Neuron (in vitro differentiated cells): ENCODE measurements at regions not wholly inside any gene's neighbourhood (a gene's known extent, or its start where the extent isn't known, plus 50 kb on each side); places are given as distances from the start of the nearest gene placed in this dataset.

ENCODE experiments used
- H2AFZ ChIP-seq: one replicate; pipeline ENCODE4 v1.6.1; 2013; ENCODE audit warnings: low read depth, mild to moderate bottlenecking, inconsistent platforms, low read length, moderate library complexity
- H3K27me3 ChIP-seq: one replicate; pipeline ENCODE4 v1.6.1; 2013; ENCODE audit warnings: low read length; ENCODE audit not compliant: insufficient read depth
- H3K36me3 ChIP-seq: one replicate; pipeline ENCODE4 v1.6.1; 2013; ENCODE audit warnings: low read length; ENCODE audit not compliant: insufficient read depth
- H3K4me1 ChIP-seq: one replicate; pipeline ENCODE4 v1.6.1; 2013; ENCODE audit warnings: low read length; ENCODE audit not compliant: insufficient read depth
- H3K4me3 ChIP-seq: 2 replicates; pipeline ENCODE4 v1.5.1; 2013; ENCODE audit warnings: mild to moderate bottlenecking, low read length, moderate library complexity
- H3K9me3 ChIP-seq: one replicate; pipeline ENCODE4 v1.6.1; 2013; ENCODE audit warnings: low read length

DNA sequence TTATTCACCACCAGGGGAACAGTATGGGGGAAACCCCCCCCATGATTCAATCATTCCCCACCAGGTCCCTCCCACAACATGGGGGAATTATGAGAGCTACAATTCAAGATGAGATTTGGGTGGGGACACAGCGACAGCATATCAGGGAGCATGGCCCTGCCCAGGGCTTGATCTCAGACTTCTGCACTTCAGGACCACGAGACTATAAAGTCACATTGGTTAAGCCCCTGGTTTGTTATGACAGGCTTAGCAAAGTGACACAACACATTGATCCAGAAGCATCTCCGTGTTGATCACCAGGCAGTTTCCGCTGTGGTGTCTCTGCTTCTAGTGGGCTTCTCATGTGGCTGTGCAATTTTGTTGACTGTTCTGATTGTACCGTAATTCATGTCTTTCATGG lies 312.7 kb upstream of the C1orf174 start:
- H3K27me3 ChIP-seq = peaks cover 2% of the 10 kb centered on the region
- no peak overlapping the region for H3K4me3 ChIP-seq
- H3K36me3 ChIP-seq = no peaks in the 10 kb centered on the region
- H3K4me1 ChIP-seq = no peaks in the 10 kb centered on the region
- no peak overlapping the region for H2AFZ ChIP-seq
- H3K9me3 ChIP-seq = no peaks in the 10 kb centered on the region

DNA sequence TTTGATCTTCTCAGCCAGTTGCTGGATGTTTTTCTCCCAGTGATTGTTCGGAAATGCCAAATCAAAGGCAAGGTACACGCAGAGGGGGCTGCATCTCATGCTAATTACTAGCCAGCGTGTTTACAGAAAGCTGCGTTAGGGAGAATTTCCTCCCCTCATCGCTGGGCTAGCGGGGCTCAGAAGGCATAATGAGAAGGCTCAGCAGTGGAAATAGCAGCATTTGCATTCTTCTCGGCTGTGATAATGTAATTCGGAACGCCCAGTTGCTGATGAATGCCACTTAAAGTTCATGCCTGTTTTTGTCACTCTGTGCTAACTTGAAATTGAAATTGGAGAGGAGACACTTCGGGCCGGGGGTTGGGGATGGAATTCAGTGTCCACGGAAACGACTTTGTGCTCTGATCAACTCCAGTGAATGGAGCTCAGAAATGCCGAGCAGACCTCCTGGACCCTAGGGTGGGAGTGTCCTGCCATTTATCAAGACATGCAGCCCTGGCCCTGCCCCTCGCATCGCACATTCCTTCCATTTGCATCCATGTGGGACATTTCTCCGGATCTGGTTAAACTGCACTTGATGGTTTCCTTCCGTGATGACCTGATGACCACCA lies 313.4 kb upstream of the C1orf174 start:
- Histone ChIP-seq H3K36me3 (no peaks in the 10 kb centered on the region), H3K4me3 (no peak overlapping the region), H3K4me1 (no peaks in the 10 kb centered on the region), H3K9me3 (no peaks in the 10 kb centered on the region), H2AFZ (no peak overlapping the region), H3K27me3 (peaks cover 2% of the 10 kb centered on the region)

DNA sequence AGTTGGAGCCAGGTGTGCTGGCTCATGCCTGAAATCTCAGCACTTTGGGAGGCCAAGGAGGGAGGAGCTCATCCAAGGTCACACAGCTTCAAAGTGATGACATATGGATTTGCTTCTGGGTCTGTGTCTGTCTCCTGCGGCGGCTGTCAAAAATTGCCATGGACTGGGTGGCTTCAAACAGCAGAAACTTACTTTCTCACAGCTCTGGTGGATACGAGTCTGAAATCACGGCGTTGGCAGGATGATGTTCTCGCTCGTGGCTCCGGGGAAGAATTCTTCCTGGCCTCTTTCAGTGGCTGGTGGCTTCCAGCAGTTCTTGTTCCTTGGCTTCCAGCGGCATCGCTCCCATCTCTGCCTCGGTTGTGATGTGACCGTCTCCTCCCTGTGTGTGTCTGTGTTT lies 314.8 kb upstream of the C1orf174 start:
- Histone ChIP-seq H3K36me3 (no peaks in the 10 kb centered on the region), H3K4me3 (no peak overlapping the region), H3K9me3 (no peaks in the 10 kb centered on the region), H2AFZ (no peak overlapping the region), H3K4me1 (no peaks in the 10 kb centered on the region), H3K27me3 (peaks cover 2% of the 10 kb centered on the region)

DNA sequence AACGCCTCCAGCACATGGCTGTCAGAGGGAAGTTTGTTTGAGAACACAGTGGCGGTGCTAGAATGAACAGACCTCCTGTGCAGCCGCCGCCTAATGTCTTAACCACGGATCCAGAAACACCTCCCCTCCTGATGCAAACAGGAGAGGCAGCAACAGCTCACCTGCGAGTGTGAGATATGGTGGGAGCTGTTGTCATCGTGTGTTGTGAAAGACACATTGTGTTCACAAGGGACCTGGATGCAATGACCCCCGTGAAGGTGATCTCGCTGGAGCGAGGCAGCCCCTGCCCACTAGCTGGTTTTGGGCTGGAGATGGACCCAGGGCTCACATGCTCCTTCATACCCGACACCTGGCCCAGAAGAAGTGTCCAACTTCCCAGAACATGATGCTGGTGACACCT lies 315.3 kb upstream of the C1orf174 start:
- H3K36me3 ChIP-seq = no peaks in the 10 kb centered on the region
- H3K27me3 ChIP-seq = peaks cover 2% of the 10 kb centered on the region
- H3K4me3 ChIP-seq = no peak overlapping the region
- no peaks in the 10 kb centered on the region for H3K4me1 ChIP-seq
- no peak overlapping the region for H2AFZ ChIP-seq
- no peaks in the 10 kb centered on the region for H3K9me3 ChIP-seq

DNA sequence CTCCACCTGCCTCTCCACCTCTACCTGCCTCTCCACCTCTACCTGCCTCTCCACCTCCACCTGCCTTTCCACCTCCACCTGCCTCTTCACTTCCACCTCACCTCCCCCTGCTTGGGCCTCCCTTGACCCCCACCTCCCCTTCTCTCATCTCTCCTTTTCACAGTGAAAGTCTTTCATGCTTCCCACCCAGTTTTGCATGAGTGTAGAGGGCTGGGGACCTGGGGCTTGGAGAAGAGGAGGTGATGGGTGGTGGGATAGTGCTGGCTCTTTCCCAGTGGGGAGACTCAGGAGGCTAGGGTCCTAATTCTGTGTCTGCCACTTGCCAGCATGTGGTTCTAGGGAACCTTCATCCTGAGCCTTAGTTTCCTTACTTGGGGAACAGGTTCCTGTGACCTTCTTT lies 316.2 kb upstream of the C1orf174 start:
- no peak overlapping the region for H2AFZ ChIP-seq
- peaks cover 2% of the 10 kb centered on the region for H3K27me3 ChIP-seq
- H3K4me1 ChIP-seq = no peaks in the 10 kb centered on the region
- H3K4me3 ChIP-seq = no peak overlapping the region
- H3K36me3 ChIP-seq = no peaks in the 10 kb centered on the region
- H3K9me3 ChIP-seq = no peaks in the 10 kb centered on the region

DNA sequence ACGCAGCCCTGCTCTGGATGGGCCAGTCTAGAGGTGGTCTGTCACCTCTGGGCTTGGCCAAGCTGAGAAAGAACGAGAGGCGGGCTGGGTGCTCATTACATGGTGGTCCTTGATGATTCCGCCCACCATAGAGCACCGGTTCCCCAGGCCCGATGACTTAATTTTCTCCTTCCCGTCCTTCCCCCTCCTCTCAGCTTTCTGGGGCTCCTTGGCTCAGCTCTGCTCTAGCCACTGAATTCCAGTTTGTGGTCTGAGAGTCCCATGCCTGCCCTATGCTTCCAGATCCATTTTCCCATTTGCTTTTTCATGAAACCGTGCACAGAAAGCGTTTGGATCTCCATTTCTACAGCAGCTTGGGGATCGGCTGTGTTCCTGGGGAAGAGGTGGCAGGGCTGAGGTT lies 318.5 kb upstream of the C1orf174 start:
- no peak overlapping the region for H2AFZ ChIP-seq
- H3K27me3 ChIP-seq = peaks cover 2% of the 10 kb centered on the region
- no peaks in the 10 kb centered on the region for H3K4me1 ChIP-seq
- H3K9me3 ChIP-seq = no peaks in the 10 kb centered on the region
- no peaks in the 10 kb centered on the region for H3K36me3 ChIP-seq
- no peak overlapping the region for H3K4me3 ChIP-seq

DNA sequence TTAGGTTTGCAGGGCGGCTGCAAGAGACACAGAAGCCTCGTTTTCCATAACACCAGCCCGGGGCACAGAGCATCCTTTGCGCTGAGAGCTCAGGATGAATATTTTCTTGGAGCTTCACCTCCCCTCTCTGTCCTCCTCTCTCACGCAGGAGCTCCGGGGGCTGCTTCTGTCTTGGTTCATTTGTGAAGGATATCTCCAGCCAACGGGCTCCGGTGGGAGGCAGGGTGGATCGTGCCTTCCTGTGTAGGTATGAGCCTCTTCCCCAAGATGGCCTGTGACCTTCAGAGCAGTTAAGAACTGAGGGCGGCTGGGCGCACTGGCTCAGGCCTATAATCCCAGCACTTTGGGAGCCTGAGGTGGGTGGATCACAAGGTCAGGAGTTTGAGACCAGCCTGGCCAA lies 319.0 kb upstream of the C1orf174 start:
- H3K27me3 ChIP-seq = peaks cover 2% of the 10 kb centered on the region
- no peaks in the 10 kb centered on the region for H3K4me1 ChIP-seq
- no peaks in the 10 kb centered on the region for H3K36me3 ChIP-seq
- no peaks in the 10 kb centered on the region for H3K9me3 ChIP-seq
- H2AFZ ChIP-seq = no peak overlapping the region
- H3K4me3 ChIP-seq = no peak overlapping the region

DNA sequence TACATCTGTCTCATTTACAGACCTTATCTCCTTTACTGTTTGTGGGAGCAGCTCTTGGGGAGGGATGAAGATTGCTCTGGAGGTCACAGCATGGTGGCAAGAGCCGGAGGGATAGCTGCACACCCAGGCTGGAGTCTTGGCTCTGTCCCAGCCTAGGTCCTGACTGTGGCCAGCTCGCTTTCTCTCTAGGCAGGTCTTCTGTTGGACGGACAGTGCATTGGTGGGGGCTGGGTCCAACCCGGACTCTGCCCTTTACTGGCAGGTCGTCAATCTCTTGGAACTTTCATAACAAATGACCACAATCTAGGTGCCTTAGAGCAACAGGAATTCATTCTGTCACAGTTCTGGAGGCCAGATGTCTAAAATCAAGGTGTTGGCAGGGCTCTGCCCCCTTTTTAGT lies 319.8 kb upstream of the C1orf174 start:
- Histone ChIP-seq H3K9me3 (no peaks in the 10 kb centered on the region), H3K27me3 (peaks cover 1% of the 10 kb centered on the region), H3K36me3 (no peaks in the 10 kb centered on the region), H3K4me1 (no peaks in the 10 kb centered on the region), H3K4me3 (no peak overlapping the region), H2AFZ (no peak overlapping the region)

DNA sequence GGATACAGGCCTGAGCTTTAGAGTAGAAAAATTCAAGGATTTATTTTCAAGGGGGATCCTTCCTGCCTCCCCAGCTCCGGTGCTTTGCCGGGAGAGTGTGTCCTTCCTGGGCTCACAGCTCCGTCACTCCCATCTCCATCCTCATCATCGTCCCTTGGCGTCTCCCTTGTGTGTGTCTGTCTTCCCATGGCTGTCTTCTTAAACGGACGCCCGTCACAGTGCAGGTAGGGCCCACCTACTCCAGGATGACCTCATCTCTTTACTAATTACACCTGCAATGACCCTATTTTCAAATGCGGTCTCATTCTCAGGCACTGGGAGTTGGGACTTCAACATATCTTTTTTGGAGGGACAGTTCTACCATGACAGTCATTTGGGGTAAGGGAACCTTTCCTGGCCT lies 320.3 kb upstream of the C1orf174 start:
- Histone ChIP-seq H3K4me1 (no peaks in the 10 kb centered on the region), H3K36me3 (no peaks in the 10 kb centered on the region), H3K27me3 (no peaks in the 10 kb centered on the region), H2AFZ (no peak overlapping the region), H3K9me3 (no peaks in the 10 kb centered on the region), H3K4me3 (no peak overlapping the region)

DNA sequence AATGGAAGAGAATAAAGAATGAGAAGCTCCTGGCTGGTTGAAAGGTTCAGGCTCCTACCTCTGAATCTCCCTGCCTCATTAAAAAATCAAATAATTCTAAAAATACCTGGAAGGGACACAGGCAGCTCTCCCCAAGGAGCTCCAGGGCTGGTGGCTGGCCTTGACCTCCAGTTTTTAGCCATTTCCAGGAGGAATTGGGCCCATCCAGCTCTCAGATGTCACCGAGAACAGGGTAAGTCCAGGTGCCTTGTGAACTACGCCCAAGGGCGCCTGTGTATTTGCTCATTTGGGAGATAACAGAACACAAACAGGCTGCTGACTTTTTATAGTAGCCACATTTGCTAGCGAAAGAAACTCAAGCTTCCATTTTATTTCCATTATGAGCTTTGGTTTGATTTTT lies 321.0 kb upstream of the C1orf174 start:
- H2AFZ ChIP-seq = no peak overlapping the region
- no peaks in the 10 kb centered on the region for H3K4me1 ChIP-seq
- H3K9me3 ChIP-seq = no peaks in the 10 kb centered on the region
- H3K4me3 ChIP-seq = no peak overlapping the region
- no peaks in the 10 kb centered on the region for H3K36me3 ChIP-seq
- H3K27me3 ChIP-seq = no peaks in the 10 kb centered on the region

DNA sequence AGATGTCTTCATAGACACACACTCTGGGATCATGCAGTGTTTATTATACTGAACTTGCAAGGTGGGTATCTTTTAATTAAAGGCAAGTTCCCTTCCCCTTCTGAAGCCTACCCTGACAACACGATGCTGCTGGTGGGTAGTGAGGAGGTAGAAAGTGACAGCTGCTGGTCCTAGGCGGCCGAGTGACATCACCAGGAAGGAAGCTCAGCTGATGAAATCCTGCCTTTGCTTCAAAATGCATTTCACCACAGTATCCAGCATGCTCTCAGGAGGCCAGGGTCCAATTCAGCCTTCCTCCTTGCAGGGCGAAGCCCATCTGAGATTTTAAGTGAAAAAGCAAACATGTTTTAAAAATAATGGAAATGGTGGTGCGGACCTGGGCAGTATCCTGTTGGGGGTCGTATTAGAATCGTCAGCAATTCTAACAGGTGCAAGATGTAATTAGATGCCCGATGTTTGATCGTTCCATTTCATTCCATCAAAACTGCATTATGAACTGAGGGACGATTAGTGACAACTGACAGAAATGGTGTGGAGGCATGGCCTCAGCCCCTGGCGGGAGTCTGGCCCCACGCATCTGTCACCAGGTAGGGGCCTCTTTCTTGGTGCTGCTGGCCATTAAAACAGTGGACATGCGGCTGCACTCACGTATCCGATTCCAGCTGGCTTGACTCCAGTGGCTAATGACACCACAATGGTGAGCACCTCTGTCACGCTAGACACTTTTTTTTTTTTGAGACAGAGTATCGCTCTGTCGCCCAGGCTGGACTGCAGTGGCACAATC lies 324.8 kb upstream of the C1orf174 start:
- H3K36me3 ChIP-seq = no peaks in the 10 kb centered on the region
- H3K4me1 ChIP-seq = no peaks in the 10 kb centered on the region
- no peak overlapping the region for H2AFZ ChIP-seq
- H3K27me3 ChIP-seq = no peaks in the 10 kb centered on the region
- no peak overlapping the region for H3K4me3 ChIP-seq
- H3K9me3 ChIP-seq = no peaks in the 10 kb centered on the region

DNA sequence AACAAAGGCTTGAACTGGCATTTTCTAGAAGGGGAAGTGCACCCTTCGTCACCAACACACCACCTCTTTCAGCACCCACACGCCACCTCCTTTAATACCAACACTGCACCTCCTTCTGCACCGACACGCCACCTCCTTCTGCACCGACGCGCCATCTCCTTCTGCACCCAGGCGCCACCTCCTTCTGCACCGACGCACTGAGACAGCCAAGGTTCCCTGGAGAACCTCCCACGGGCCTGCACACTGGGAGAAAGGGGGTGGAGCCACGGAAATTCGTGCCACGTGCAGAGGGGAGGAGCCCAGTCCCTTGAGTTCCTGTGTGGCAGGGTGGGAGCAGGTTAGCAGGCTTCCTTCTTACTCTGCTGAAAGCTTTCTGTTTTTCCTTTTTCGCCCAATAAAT lies 327.9 kb upstream of the C1orf174 start:
- H2AFZ ChIP-seq = no peak overlapping the region
- H3K27me3 ChIP-seq = no peaks in the 10 kb centered on the region
- no peaks in the 10 kb centered on the region for H3K9me3 ChIP-seq
- no peak overlapping the region for H3K4me3 ChIP-seq
- no peaks in the 10 kb centered on the region for H3K4me1 ChIP-seq
- no peaks in the 10 kb centered on the region for H3K36me3 ChIP-seq

DNA sequence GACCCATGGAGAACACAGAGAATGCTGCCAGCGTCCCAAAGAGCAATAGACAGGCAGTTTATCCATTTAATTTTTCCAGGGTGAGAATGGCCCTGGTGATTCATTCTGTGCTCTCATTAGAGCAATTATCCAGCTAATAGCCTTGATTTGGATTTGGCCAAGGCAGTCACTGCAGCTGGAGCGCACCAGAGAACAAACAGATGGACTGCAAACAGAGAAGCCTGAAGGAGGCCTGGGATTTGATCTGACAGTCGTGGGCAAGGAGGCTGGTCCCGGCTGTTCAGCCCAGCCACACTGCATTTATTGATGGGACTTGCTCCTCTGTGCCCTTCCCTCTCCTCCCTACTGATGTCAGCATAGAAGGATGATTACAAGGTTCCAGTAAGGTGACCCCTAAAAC lies 353.9 kb upstream of the C1orf174 start:
- no peaks in the 10 kb centered on the region for H3K9me3 ChIP-seq
- H3K4me1 ChIP-seq = no peaks in the 10 kb centered on the region
- no peak overlapping the region for H2AFZ ChIP-seq
- H3K4me3 ChIP-seq = no peak overlapping the region
- H3K27me3 ChIP-seq = no peaks in the 10 kb centered on the region
- H3K36me3 ChIP-seq = no peaks in the 10 kb centered on the region

DNA sequence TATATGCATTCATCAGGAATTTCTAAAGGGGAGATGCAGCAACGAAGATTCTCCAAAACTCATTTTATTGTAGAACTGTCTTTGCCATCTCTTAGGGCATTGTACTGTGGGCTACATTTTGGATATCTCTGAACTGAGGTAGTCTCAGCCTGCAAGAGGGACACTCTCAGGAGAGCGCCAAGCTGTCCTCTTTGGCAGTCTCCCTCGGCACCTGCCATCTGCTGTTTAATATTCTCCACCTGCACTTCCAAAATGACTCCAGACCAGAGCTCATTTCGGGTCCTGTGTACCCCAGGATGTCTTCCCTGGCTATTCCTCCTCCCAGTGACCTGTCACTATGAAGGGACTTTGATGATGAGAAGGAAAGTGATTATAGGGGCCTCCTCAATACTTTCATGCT lies 356.3 kb upstream of the C1orf174 start:
- Histone ChIP-seq H3K36me3 (no peaks in the 10 kb centered on the region), H3K4me1 (no peaks in the 10 kb centered on the region), H3K4me3 (no peak overlapping the region), H3K9me3 (no peaks in the 10 kb centered on the region), H3K27me3 (no peaks in the 10 kb centered on the region), H2AFZ (no peak overlapping the region)
